Heart left ventricle (tissue), 16 donors: ENCODE measurements at regions not wholly inside any gene's neighbourhood (a gene's known extent, or its start where the extent isn't known, plus 50 kb on each side); places are given as distances from the start of the nearest gene placed in this dataset.

Source experiments
- ATAC-seq, 4 donors: fragments of 200-7000 bp; cut with Tn5 transposase; one replicate each; pipeline ENCODE4 v1.9.1; 2020 to 2022; ENCODE audit warnings: moderate library complexity in 4 of 4, mild to moderate bottlenecking in 3 of 4, moderate number of reproducible peaks in 1 of 4
- DNase-seq, 5 donors: peaks; one replicate each; pipeline ENCODE4 v3.0.0-alpha.2; 2020
- H3K27ac ChIP-seq, 12 donors: fragments of 200-600 bp; sonication (generic) in 4 of 12; one replicate each; pipeline versions ENCODE4 v1.5.0 to v1.8.0; 2016 to 2022; ENCODE audit warnings: mild to moderate bottlenecking in 2 of 12
- H3K27me3 ChIP-seq, 9 donors: fragments of 200-600 bp; sonication (generic) in 2 of 9; one replicate each; pipeline versions ENCODE4 v1.5.1 to v1.8.0; 2016 to 2022; ENCODE audit warnings: mild to moderate bottlenecking in 3 of 9
- H3K36me3 ChIP-seq, 9 donors: fragments of 200-600 bp; sonication (generic) in 2 of 9; one replicate each; pipeline versions ENCODE4 v1.5.0 to v1.8.0; 2018 to 2022; ENCODE audit warnings: mild to moderate bottlenecking in 2 of 9
- H3K4me1 ChIP-seq, 12 donors: fragments of 200-600 bp; sonication (generic) in 4 of 12; one replicate each; pipeline versions ENCODE4 v1.5.0 to v1.8.0; 2016 to 2022; ENCODE audit warnings: mild to moderate bottlenecking in 3 of 12
- H3K4me3 ChIP-seq, 12 donors: fragments of 200-600 bp; sonication (generic) in 4 of 12; one replicate each; pipeline versions ENCODE4 v1.5.0 to v1.8.0; 2017 to 2022; ENCODE audit warnings: mild to moderate bottlenecking in 9 of 12, moderate library complexity in 4 of 12
- H3K9me3 ChIP-seq, 12 donors: fragments of 200-600 bp; sonication (generic) in 4 of 12; one replicate each; pipeline versions ENCODE4 v1.5.0 to v1.8.0; 2016 to 2022; ENCODE audit warnings: mild to moderate bottlenecking in 1 of 12
- CTCF ChIP-seq, 12 donors: fragments of 200-600 bp; sonication (generic) in 4 of 12; IDR thresholded peaks; one replicate each; pipeline versions ENCODE4 v1.5.0 to v1.8.0; 2018 to 2022; ENCODE audit warnings: antibody characterized with exemption in 12 of 12, mild to moderate bottlenecking in 5 of 12
- POLR2A ChIP-seq, 2 donors: fragments of 450-650 bp; IDR thresholded peaks; one replicate each; pipeline ENCODE4 v1.6.1; 2017; ENCODE audit warnings: antibody characterized with exemption in 2 of 2, mild to moderate bottlenecking in 2 of 2, moderate library complexity in 2 of 2
- WGBS, 4 donors: extraction: QIAGEN DNeasy Blood & Tissue Kit in 2 of 4; methylation state at CpG; one replicate each; pipeline versions ENCODE4 v1.1.5 to v1.1.7; 2013 to 2018; 5-methylcytosine and 5-hydroxymethylcytosine counted together
- intact Hi-C, 10 donors: fragments of 100-400 bp; cut with DNase I; formaldehyde crosslinking; loops; one replicate each; pipeline versions ENCODE4 v1.11.1 to v1.14.2; 2022
- donor health status: ischemic (EF 13 %, LVEDD 7.1; RV severe dilation, severe dysfunction).
- donor health status: healthy with polysubstance abuse.
- donor health status: DM: no; HTN: yes; CAD: no.
- donor health status: DM: no; HTN: no; CAD: no.
- donor health status: ischemic (EF 25% LVEDD 6.9; RV normal size, moderate dysfunction).
- donor health status: ischemic (EF 25% LVEDD 5.7; RV mildly dilated, moderate dysfunction).
- donor health status: healthy.
- donor health status: DM: yes; HTN: yes; CAD: no.
- donor health status: ischemic (EF 35%, LVEDD 5.7; RV mildly dilated, moderate dysfunction).
- donor health status: nonischemic (EF 11% LVEDD 7.7; RV severe dilation, severe dysfunction).
- donor health status: DM: yes; HTN: yes; CAD: no.
- donor health status: PGD.
- donor health status: ischemic (EF 29% LVEDD 5.4; RV normal size, mild dysfunction).
- donor health status: nonischemic (EF 23%, LVEDD 6.1; RV moderate dilation, normal function).

- no peak for ATAC-seq
- H3K27ac ChIP-seq: no peak overlapping the region
- 27 to 52% (median 47%) methylated on average over 1 of the region's 1 CpG for WGBS, 4 donors
- DNase-seq: no peak
- intact Hi-C loops: loop anchor here in 1 of 10 donors (10.0 kb wide), 1 partner anchor 55 kb away; no protein-coding TSS in a partner anchor
- TF ChIP-seq POLR2A (IDR thresholded peaks at IDR 0.05) (no peak), CTCF (IDR thresholded peaks at IDR 0.05) (no peak)
- H3K4me1 ChIP-seq: no peaks in the 10 kb centered on the region
- no peaks in the 10 kb centered on the region for H3K27me3 ChIP-seq
- H3K4me3 ChIP-seq: no peak overlapping the region
- H3K36me3 ChIP-seq: no peaks in the 10 kb centered on the region
- peaks cover 0 to 21% (median 0%) of the 10 kb centered on the region in 12 donors for H3K9me3 ChIP-seq
Observed at GRCh38 chr7:152969839-152970238, 210.3 kb downstream of the ACTR3B start.

DNA sequence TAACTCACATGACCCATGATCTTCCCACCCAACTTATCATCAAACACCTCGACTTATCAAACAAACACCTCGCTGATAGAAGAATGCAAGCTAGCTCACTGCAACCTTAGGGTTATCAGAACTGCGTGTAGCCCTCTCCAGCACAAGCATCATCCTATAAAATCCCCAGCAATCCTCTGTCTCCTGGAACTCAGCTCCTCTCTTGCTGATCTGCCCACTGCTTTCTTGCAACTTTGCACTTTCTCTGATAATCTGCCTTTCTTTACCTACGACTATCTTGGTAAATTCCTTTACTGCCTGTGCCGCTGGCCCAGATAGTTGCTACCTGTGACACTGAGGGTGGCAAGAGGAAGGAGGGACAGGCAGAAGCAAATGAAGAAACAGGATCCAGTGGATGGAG lies 210.9 kb downstream of the ACTR3B start:
- Histone ChIP-seq H3K4me1 (no peaks in the 10 kb centered on the region), H3K36me3 (no peaks in the 10 kb centered on the region), H3K9me3 (peaks cover 0 to 21% (median 0%) of the 10 kb centered on the region in 12 donors), H3K27ac (no peak overlapping the region), H3K27me3 (no peaks in the 10 kb centered on the region), H3K4me3 (no peak overlapping the region)
- intact Hi-C loops: no loop called here
- TF ChIP-seq CTCF (IDR thresholded peaks at IDR 0.05) (no peak), POLR2A (IDR thresholded peaks at IDR 0.05) (no peak)
- no peak for ATAC-seq
- DNase-seq: no peak
- WGBS, 4 donors: 56 to 65% (median 59%) methylated on average over 5 of the region's 5 CpGs

DNA sequence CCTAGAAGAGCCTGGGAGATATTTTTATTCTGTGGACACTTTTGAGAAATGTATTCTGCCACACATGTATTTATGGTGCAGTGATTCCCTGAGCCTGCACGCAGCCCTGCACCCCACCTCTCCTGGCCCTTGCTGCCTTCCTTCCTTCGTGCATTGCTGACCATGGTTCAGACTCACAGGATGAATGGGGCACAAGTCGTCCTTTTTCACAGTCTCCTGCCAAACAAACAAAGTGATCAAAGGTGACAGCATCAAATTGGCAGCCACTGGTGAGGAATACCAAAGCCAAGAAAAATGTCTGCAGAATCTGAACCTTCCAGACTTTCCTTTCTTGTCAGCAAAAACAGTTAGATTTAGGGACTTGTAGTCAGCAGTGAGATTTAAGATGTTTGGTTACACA lies 215.0 kb downstream of the ACTR3B start:
- no peak overlapping the region for H3K4me3 ChIP-seq
- no peak overlapping the region for H3K27ac ChIP-seq
- intact Hi-C loops: no loop called here
- DNase-seq (no peak), ATAC-seq (no peak)
- TF ChIP-seq CTCF (IDR thresholded peaks at IDR 0.05): no peak
- no peak for TF ChIP-seq POLR2A (IDR thresholded peaks at IDR 0.05)
- 17 to 27% (median 22%) methylated on average over 3 of the region's 3 CpGs for WGBS, 4 donors
- no peaks in the 10 kb centered on the region for H3K4me1 ChIP-seq
- no peaks in the 10 kb centered on the region for H3K9me3 ChIP-seq
- H3K36me3 ChIP-seq: no peaks in the 10 kb centered on the region
- H3K27me3 ChIP-seq: no peaks in the 10 kb centered on the region

DNA sequence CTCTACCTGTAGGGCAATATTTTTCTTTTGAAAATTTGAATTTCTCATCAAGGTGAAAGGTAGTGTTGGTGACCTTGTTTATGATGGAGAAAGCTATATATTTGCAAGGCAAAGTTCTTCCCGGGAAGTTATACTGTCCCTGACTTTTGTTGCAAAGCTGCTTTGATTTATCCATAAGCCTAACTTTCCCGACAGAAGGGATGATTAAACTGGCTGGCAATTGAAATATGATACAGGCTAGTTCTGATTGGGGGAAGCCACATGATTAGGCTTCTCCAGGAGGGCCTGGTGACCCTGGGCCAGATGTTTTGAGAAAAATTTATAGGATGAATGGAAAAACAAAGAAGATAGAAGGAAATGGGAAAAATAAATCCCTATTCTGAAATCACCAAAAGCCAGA lies 215.5 kb downstream of the ACTR3B start:
- Histone ChIP-seq H3K36me3 (no peaks in the 10 kb centered on the region), H3K9me3 (no peaks in the 10 kb centered on the region), H3K4me3 (no peak overlapping the region), H3K4me1 (no peaks in the 10 kb centered on the region), H3K27ac (no peak overlapping the region), H3K27me3 (no peaks in the 10 kb centered on the region)
- WGBS, 4 donors: 32 to 43% (median 39%) methylated on average over 2 of the region's 2 CpGs
- DNase-seq (no peak), ATAC-seq (no peak)
- TF ChIP-seq POLR2A (IDR thresholded peaks at IDR 0.05) (no peak), CTCF (IDR thresholded peaks at IDR 0.05) (no peak)
- intact Hi-C loops: no loop called here
